ELR (cell line): ENCODE measurements at regions not wholly inside any gene's neighbourhood (a gene's known extent, or its start where the extent isn't known, plus 50 kb on each side); places are given as distances from the start of the nearest gene placed in this dataset.
"Not testable (repeated sequence)": the region's sequence is repeated elsewhere in the genome, so short reads cannot be mapped to it uniquely, and the experiment has no call there.

Experiments used
- DNase-seq: peaks from one replicate; pipeline ENCODE4 v3.0.0-alpha.2; 2015; ENCODE audit warnings: low read depth

- no peak for DNase-seq
These were observed 112.5 kb upstream of the FRG1 start for GRCh38 chr4:189828081-189828697.

DNA sequence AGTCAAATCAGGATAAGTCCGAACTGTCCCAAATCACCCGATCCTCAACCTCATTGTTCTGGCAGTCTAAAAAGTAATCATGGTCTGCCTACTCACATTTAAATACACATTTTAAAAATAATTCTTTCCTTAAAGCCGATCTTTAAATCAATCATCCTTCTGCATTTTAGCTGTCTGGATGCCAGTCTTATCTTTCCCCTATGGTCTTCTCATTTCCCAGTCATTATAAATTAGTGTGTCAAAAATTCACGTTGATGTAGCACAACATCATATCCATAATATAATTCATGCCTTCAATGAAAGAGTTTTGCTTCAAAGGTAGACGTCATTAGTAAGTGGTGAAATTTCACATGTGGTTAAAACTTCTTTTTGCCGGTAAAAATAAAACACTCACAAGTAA is 108.1 kb upstream of the FRG1 start:
- DNase-seq, result no peak

- no peak for DNase-seq
These were observed 106.1 kb upstream of the FRG1 start for GRCh38 chr4:189834616-189835015.

- no peak for DNase-seq
These were observed 105.2 kb upstream of the FRG1 start for GRCh38 chr4:189835505-189835904.

DNA sequence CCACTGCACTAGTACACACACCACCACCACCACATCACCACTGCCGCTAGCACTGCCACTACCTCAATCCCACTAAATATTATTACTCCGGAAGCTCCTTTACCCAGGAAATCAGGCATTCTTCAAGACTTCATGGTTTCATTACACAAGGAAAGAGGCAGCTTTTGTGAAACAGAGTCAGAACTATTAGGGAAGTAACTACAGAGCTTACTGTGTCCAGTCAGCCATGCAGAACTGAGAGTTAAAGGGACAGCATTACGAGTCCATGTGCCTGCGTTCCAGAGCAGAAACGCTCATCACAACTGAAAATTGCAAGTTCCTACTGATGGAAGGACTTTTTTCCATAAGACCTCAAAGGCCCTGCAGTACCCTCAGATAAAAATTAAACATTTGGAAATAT is 103.2 kb upstream of the FRG1 start:
- no peak for DNase-seq

GRCh38 chr4:189838821-189839497 is 101.7 kb upstream of the FRG1 start:
- DNase-seq, result no peak

- no peak for DNase-seq
These were observed 100.3 kb upstream of the FRG1 start for GRCh38 chr4:189840356-189840755.

- no peak for DNase-seq
These were observed 97.2 kb upstream of the FRG1 start for GRCh38 chr4:189843413-189844009.

GRCh38 chr4:189845145-189845846 is 95.4 kb upstream of the FRG1 start:
- DNase-seq, result peak; percentile 73

- not testable (repeated sequence) for DNase-seq
These were observed 94.6 kb upstream of the FRG1 start for GRCh38 chr4:189846094-189846493.

DNA sequence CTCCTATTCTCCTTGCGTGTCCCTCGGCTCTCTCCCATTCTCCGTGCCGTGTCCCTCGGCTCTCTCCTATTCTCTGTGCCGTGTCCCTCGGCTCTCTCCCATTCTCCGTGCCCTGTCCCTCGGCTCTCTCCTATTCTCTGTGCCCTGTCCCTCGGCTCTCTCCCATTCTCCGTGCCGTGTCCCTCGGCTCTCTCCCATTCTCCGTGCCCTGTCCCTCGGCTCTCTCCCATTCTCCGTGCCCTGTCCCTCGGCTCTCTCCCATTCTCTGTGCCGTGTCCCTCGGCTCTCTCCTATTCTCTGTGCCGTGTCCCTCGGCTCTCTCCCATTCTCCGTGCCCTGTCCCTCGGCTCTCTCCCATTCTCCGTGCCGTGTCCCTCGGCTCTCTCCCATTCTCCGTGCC is 94.1 kb upstream of the FRG1 start:
- DNase-seq, result not testable (repeated sequence)

DNA sequence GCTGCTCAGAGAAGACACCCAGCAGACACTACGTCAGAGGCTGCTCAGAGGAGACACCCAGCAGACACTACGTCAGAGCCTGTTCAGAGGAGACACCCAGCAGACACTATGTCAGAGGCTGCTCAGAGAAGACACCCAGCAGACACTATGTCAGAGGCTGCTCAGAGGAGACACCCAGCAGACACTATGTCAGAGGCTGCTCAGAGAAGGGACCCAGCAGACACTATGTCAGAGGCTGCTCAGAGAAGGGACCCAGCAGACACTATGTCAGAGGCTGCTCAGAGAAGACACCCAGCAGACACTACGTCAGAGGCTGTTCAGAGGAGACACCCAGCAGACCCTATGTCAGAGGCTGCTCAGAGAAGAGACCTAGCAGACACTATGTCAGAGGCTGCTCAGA is 92.0 kb upstream of the FRG1 start:
- DNase-seq, result not testable (repeated sequence)

DNA sequence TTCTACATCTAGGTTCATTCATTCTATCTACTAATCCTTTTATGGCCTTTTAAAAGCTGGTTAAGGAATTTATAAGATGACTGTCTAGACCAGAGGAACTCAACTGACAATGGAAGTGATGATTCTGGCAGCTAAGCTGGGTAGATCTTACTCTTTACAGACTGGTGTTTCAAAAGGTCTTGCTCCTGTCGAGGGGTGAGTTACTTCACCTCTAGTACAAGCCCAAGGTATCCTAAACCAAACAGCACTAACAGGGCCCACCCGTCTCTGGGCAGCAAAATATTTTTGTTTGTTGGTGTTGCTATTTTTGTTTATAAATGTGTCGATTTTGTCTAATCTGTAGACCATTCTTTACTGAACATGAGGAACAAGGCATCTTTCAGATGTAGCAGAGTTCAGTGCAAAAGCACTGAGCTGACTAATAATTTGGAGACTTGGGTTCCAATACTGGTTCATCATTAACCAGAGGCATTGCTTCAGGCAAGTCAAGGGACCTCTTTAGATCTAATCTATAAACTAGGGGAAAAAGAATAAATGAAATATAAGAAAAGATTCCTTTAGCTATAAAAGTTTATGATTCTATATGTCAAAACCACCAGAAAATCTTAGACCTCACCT is 90.3 kb upstream of the FRG1 start:
- no peak for DNase-seq

- no peak for DNase-seq
These were observed 82.2 kb upstream of the FRG1 start for GRCh38 chr4:189858435-189858834.

GRCh38 chr4:189861101-189861500 is 79.6 kb upstream of the FRG1 start:
- no peak for DNase-seq

GRCh38 chr4:189869236-189869635 is 71.4 kb upstream of the FRG1 start:
- DNase-seq, result no peak

- no peak for DNase-seq
These were observed 70.0 kb upstream of the FRG1 start for GRCh38 chr4:189870511-189871234.

DNA sequence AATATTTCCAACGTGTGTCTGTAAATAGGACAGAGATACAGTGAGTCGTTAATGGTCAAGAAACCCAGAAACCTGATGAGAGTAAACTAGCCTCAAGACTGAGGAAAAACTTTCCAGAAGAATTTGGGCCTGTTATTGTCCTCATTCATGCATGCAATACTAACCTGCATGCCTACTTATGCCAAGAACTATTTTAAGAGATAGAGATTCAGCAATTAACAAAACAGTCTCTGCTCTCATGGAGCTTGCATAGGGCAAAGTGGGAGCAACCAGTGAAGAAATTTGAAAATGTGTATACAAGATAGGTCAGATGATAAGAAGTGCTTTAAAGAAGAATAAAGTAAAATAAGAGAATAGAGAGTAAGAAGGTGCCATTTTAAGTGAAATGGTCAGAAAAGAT is 66.1 kb upstream of the FRG1 start:
- DNase-seq, result no peak

DNA sequence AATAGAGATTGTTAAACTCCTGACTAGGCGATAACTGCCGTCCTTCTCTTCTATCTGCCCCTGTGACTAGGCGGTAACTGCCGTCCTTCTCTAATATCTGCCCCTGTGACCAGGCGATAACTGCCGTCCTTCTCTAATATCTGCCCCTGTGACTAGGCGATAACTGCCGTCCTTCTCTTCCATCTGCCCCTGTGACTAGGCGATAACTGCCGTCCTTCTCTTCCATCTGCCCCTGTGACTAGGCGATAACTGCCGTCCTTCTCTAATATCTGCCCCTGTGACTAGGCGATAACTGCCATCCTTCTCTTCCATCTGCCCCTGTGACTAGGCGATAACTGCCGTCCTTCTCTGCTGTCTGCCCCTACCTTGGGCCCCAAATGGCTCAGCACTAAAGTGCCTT is 59.5 kb upstream of the FRG1 start:
- DNase-seq, result not testable (repeated sequence)

DNA sequence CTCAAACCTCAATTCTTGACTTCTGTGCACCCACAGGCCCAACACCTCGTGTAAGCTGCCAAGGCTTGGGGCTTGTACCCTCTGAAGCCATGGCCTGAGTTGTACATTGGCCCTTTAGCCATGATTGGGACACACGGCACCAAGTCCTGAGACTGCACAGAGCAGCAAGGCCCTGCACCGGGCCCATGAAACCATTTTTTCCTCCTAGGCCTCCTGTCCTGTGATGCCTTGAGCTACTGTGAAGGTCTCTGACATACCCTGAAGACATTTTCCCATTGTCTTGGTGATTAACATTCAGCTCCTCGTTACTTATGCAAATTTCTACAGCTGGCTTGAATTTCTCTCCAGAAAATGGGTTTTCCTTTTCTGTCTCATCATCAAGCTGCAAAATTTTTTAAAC is 52.3 kb upstream of the FRG1 start:
- not testable (repeated sequence) for DNase-seq
